IPS DF 19.7 (cell line): ENCODE measurements at regions not wholly inside any gene's neighbourhood (a gene's known extent, or its start where the extent isn't known, plus 50 kb on each side); places are given as distances from the start of the nearest gene placed in this dataset.

Experiments used
- DNase-seq: peaks from one replicate; pipeline ENCODE4 v3.0.0-alpha.2; 2013; ENCODE audit warnings: low read depth, low spot score

DNA sequence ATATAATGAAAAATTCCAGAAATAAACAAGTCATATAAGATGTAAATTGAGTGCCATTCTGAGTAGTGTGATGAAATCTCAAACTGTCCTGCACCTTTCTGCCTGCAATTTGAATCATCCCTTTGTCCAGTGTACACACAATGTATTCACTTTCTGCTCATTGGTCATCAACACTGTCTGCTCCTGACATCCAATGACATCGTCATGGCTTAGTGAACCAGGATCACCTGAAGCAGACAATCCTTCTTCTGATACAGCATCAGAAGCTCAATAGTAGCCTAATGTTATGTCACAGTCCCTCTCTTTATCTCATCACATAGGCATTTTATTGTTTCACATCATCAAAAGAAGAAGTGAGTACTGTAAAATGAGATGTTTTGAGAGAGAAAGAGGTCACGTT, 366.3 kb downstream of the RFPL4B start:
- no peak for DNase-seq

DNA sequence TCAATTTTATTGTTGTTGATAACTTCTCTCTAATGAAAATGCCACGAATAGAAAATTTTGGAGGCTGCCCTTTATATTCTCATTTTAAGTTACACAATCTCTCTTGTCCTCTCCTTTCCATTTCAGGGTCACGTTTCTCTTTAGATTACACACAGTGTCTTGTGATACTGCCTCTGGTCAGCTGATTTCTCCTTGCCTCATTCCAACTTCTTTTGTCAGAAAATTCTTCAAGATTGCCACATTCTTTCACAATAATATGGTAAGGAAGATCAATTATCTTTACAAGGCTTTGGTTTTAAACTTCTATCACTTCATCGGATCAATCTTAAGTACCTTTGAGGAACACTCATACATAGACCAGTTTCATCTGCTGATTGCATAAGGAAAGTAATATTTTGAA, 370.3 kb downstream of the RFPL4B start:
- no peak for DNase-seq

DNA sequence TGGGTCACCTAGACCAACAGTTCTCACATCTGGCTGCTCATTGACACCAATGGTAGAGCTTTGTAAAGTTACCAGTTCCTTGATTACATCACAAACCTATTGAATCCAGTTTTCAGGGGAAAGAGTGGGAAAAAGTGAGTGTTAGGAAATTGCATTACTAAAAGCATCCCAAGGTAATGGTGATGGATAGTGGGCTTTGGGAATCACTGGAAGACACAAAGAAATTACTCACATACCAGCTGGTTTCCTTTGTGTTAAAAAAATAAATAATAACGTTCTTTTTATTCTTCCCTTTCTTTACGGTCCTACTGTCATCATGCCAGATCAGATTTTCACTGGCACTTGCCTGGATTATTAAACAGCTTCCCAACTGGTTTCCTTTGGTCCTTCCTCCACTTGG, 370.7 kb downstream of the RFPL4B start:
- DNase-seq, result no peak

DNA sequence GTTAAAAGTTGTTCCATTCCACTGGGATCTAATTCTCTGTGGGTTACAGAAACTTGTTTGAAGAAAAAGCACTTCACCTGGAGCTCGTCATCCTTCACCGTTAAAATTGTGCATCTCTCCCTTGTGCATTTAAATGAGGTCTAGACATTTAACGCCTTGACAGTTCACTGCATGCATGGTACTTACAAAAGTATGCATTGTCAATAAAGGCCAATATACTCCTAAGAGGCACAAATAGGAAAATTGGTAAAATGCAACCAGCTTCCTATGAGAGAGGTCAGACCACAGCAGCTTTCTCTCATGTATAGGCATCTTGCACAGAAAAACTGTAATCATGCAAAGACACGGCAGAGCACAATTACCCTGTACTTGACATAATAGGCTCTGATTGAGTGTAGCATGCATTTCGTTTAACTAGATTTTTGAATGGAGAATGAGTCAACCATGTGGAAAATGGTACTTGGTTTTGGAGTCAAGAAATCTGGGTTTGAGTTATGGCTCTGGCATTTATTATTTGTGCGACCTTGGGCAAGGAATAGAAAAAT, 378.5 kb downstream of the RFPL4B start:
- no peak for DNase-seq

DNA sequence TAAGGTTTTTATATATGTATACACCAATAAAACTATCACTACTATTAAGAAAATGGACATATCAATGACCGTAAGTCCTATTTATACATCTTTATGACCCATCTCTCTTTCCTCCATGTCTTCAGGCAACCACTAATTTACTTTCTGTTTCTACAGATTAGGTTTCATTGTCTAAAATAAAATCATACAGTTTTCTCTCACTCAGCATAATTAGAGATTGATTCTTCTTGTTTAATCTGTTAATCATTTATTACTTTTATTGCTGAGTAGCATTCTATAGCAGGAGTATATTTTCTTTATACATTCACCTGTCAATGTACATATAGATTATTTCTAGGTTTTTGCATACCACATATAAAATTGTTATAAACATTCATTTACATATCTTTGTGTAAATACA, 388.0 kb downstream of the RFPL4B start:
- DNase-seq, result no peak

DNA sequence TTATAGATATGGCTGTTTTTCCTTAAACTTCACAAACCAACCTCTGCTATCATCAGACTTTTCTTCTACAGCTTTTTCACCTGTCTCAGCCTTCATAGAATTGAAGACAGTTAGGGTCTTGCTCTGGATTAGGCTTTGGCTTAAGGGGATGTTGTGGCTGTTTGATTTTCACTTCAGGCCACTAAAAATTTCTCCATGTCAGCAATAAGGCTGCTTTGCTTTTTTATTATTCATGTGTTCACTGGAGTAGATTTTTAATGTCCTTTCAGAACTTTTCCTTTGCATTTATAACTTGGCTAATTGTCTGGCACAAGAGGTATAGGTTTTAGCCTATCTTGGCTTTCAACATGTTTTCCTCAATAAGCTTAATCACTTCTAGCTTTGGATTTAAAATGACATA, 392.6 kb downstream of the RFPL4B start:
- DNase-seq, result no peak

DNA sequence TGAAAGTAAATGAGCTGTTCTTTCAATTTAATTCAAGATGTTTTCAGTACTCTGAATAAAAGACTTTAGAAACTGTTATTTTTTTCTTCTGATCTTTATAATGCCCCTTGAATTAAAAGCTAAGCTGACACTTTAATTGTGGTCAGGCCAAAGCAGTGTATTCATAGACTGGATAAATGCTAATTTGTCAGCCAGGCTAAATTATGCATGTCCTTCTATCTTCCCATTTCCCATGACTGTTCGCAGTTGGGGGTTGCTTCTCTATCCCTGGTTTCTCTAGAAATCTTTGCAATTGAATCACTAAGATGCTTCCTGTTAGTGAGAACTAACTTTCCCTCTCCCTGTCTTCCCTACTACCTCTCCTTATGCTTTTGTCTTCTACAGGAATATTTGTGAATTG, 396.2 kb downstream of the RFPL4B start:
- peak; percentile 50 for DNase-seq

DNA sequence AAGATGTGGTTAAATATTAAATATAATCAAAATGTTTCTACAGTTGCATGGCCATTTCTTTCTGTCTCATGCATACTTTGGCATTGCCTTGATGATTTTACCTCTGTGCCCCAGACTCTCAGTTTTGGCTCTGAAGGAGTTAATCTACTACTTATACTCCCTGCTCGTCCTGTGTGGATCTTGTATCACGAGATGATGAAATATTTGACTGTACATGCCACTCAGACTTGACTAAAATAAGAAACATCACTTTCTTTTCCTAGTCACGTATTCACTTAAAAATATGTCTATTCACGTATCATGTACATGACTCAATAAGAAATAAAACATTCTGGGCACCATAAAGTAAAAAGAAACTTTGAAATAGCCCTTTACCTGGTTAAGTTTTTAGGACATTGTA, 397.7 kb downstream of the RFPL4B start:
- DNase-seq, result no peak

DNA sequence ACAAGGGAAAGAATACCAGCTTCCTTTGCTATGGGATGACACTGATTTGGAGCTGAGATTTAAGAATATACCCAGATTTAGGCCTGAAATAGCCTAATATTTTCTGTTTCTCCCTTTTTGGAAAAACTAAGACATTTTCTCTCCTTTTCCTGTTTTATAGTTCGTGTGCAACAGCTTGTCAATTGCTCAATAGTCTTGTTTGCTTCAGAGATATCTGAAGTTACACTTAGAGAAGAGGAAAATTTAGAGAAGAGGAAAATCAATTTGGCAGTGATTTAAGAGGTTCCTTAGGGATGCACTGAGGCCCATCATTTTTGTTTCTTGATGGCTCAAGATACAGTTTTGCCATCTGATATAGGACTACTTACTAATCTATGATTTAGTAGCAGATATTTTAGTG, 398.6 kb downstream of the RFPL4B start:
- DNase-seq, result no peak

DNA sequence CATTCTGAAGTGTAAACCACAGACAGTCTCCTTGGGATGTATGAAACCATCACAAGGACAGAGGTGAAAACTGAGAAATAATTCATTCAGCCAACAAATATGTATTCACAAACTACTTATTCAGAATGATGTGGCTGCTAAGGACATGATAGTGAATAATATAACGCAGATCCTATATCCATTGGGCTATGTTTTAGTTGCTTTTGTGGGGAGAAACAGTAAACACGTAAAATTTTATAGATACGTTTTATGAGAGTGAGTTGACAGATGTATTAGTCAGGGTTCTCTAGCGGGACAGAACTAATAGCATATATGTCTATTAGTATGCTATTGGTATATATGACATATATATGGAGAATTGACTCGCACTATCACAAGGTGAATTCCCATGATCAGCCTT, 402.5 kb downstream of the RFPL4B start:
- DNase-seq, result no peak

DNA sequence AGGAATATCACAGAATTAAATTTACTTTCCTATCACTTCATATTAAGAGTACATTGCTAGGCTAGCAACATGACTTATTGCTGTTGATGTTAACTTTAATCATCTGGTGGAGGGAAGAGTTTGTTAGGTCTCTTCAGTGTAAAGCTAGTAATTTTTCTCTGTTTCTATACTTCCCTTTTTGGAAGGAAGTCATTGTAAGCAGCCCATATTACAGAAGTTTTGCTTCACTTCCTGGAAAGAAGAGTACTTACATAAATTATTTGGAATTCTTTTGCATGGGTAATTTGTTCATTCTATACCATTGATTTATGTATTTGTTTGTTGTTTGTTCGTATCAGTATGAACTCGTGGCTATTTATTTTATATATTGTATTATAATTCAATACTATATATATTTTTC, 405.2 kb downstream of the RFPL4B start:
- DNase-seq, result no peak

DNA sequence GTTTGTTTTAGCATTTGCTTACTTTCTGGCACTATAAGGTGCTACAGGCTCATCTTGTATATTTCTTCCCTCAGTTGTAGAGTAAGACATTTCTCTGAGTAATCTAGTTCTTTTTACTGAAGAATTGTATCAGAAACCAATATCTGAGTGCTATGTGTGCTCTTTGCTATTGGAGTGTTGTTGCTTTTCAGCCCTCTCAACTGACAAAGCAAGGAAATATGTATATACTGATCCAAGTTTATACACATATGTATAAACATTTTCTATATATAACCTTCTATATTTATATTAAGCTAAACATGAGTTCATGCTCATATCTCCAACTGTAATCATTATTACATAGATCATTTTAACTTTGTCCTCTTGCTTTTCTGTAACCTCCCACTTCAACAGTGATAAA, 405.7 kb downstream of the RFPL4B start:
- DNase-seq, result no peak

DNA sequence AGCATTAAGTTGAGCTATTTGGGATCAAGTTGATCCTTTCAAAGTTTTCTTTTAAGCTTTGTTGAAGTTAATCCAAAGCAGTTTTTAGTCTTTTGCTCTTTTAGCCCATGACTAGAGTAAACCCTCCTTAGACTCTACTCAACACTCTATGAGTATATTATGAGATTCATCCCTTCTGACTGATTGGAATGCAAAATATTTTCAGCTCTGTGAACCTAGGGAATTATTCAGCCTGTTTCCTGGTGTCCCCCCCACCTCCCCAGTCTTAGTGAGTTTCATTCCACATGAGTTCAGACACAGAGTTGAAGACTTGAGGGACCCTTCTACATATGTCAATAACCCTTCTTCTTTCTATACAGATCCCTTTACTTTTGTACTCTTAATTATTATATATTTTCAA, 413.7 kb downstream of the RFPL4B start:
- no peak for DNase-seq

DNA sequence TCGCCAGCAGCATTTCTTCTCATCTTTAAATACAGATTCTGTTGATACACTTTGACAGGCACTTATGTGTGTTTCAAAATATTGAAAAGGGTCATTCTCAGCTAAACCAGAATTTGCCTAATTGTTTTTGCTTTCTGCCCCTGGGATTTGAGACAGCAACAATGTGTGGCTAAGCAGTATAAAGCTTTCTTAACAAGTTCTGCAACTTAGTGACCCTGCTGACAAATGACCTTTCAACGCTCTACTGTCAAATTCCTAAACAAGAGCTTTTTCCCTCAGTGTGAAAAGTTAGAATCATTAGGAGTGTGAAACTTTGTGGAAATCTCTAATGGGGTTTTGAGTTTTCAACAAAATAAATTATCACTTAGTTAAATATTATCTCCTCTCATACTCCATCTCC, 414.6 kb downstream of the RFPL4B start:
- DNase-seq, result no peak

DNA sequence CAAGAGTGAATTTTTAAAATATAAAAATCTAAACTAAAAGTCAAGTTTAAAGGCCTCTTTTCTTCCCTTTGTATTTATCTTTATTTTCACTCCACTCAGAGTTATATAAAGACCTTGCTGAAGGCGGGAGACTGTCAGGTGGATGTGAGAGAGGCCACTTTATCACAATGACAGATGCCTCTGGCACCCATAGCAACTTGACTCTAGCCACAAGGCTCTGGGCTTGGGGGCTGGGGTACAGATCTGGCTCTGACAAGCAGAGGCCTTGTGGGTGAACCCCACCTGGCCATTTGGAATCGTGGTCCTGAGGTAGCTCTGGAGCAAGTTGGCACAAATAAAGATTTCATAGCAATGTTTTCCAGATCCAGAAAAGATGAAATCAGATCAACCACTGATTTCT, 417.2 kb downstream of the RFPL4B start:
- no peak for DNase-seq

DNA sequence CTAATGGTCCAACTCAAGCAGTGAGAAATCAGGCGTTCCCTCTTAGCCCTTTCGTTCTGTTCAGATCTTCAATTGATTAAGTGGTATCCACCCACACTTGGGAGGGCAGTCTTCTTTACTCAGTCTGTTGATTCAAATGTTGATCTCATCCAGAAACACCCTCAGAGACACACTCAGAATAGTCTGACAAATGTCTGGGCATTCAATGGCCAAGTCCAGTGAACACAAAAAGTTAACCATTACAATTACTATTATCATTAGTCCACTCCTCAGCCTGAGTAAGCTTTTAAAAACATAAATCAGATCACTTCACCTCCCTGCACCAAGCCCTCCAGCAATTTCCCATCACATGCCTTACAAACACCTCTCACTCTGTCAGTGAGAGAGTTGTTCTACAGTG, 423.2 kb downstream of the RFPL4B start:
- DNase-seq, result no peak

DNA sequence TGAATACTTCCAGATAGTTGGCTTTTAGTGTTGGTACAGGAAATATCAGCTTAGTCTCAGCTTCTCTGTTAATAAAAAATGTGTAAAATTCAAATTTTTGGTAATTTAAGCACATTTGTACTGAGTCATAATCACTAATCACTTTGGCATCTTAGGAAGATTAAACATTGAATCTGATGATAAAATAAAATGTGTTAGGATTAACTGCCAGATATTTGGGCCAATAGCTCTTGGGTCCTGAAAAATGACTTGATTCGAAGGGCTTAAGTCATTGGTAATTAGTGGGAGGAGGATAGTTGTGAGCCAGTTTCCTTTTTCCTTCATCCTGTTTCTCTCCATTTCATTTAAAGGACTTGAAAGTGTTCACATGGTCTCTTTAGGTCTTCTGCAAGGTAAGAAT, 426.1 kb downstream of the RFPL4B start:
- no peak for DNase-seq

DNA sequence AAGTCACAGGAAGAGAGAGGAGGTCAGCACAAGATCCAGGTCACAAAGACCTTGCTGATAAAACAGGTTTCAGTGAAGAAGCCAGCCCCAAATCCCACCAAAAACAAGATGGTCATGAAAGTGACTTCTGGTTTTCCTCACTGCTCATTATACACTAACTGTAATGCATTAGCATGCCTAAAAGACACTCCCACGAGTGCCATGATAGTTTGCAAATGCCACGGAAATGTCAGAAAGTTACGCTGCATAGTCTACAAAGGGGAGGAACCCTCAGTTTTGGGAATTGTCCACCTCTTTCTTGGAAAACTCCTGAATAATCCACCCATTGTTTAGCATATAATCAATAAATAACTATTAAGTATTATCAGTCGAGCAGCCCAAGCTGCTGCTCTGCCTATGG, 427.2 kb downstream of the RFPL4B start:
- DNase-seq, result no peak

DNA sequence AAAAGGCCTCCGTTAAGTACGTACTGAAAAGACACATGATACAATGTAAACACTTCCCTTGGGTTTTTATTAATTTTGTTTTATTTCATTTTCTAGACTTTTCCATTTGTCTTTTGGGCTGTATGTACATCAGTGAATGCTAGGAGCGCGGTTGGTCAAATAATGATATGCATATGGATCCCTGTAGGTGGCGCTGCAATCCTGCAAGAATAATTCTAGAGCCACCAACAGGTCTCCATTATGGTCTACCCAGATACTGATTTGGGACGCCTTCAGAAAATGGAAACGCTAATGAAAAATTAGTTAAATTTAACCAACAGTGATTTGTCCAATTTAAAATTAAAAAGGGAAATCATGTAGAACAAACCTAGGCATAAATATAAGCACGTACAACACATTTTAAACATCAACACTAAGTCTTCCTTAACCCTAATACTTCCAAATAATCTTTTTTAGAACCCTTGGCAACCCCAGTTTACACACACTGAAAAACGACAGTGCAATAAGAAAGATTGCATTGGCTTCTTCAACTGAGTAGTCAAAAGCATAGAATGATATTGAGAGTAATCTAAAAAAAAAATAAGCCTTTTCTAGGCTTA, 433.5 kb downstream of the RFPL4B start:
- no peak for DNase-seq

DNA sequence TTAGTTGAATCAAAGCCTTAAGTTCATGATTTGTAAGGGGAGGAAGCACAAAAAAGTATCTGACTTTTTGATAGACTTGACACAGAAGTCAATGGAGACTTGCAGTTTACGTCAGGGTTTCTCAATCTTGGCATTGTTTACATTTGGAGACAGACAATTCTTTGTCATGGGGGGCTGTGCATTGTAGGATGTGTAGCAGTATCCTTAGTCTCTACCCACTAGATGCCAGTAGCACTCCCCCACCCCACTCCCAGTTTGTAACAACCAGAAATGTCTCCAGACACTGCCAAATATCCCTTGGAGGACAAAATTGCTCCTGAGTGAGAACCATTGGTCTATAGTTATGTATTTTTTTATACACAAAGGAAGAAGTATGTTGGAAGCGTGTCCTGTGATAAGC, 434.1 kb downstream of the RFPL4B start:
- DNase-seq, result no peak

DNA sequence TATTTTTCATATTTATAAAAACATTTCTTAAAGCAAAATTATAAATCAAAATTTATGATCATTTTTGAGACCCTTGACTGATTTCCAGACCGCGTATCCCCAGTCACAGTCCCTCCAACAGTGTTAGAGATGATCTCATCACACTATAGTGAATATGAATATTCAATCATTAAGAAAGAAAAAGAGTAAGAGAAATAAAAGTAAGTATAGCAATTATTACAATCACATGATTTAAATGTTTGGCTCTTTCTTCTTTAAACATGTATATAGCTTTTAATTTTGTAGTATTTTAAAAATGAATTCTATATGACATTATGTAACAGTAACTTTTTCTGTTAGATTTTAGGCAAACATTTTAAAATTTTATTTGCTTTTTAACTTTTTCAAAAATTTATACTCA, 438.3 kb downstream of the RFPL4B start:
- DNase-seq, result no peak

DNA sequence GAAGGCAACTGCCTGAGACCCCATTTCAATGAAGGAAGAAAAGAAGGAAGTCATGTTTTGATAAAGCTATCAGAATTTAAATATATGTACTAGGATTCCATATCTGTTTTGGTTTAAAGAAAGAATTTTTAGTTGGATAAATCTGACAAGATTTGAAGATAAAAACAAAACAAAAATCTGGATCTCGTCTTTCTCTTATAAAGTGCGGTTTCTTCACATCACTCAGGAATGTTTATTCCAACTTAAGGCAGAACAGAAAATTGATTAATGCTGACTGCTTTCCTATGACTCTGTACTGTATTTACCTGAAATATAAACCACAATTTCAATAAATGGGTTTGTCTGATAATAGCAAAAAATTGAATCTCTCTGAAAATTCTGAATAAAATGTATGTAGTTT, 439.7 kb downstream of the RFPL4B start:
- no peak for DNase-seq

DNA sequence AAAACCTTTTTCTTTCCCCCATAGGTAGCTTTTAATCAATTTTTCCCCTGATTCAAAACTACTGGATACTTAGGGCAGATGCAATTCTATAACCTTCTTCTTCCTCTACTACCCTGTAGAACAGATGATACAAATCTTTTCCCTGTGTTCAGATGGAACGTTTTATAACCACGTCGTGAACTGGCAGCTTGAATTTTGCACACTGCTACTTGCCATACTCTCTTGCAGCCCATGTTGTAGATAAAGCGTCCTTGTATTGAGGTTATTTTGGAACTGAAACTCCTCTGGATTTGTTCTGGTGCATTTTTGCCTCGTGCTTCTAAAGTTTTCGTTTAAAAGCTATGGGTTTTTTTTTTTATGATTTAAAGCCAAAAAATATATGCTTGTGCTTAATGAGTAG, 440.2 kb downstream of the RFPL4B start:
- DNase-seq, result no peak

DNA sequence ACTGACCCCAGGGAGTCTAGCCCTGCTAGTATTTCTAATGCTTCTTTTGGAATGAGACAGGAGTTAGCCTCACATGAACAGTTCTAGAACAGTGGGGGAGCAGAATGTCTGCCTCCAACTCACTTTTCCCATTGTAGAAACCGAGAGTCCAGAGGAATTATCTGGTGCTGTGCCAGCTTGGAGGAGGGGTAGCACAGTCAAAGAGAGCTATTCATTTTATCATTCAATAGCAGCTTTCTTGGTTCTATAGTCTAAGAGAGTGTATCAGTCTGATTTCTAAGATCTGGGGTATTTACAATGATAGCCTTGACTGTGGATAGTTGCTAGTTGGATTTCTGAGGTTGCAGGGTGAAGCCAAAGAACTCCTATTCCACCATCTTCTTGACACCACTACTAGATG, 448.2 kb downstream of the RFPL4B start:
- no peak for DNase-seq
